Mucosa of rectum (tissue), 2 donors: ENCODE measurements at regions not wholly inside any gene's neighbourhood (a gene's known extent, or its start where the extent isn't known, plus 50 kb on each side); places are given as distances from the start of the nearest gene placed in this dataset.

Source experiments
- H3K27ac ChIP-seq, 2 donors: one replicate each; pipeline ENCODE4 v1.7.0; 2013; ENCODE audit warnings: inconsistent platforms in 2 of 2, low read depth in 2 of 2, low read length in 2 of 2
- H3K27me3 ChIP-seq, 2 donors: one replicate each; pipeline ENCODE4 v1.7.0; 2013; ENCODE audit warnings: low read length in 2 of 2; ENCODE audit not compliant: control insufficient read depth in 2 of 2, insufficient read depth in 2 of 2
- H3K36me3 ChIP-seq, 2 donors: one replicate each; pipeline ENCODE4 v1.7.0; 2013; ENCODE audit warnings: low read length in 2 of 2; ENCODE audit not compliant: control insufficient read depth in 2 of 2, insufficient read depth in 2 of 2
- H3K4me1 ChIP-seq, 2 donors: one replicate each; pipeline ENCODE4 v1.7.0; 2013; ENCODE audit warnings: low read length in 2 of 2, mild to moderate bottlenecking in 1 of 2; ENCODE audit not compliant: control insufficient read depth in 2 of 2, insufficient read depth in 2 of 2
- H3K4me3 ChIP-seq, 2 donors: one replicate each; pipeline ENCODE4 v1.7.0; 2013; ENCODE audit warnings: low read length in 2 of 2
- H3K9ac ChIP-seq, 2 donors: one replicate each; pipeline ENCODE4 v1.7.0; 2013; ENCODE audit warnings: low read length in 2 of 2, low read depth in 1 of 2, mild to moderate bottlenecking in 1 of 2
- H3K9me3 ChIP-seq, 2 donors: one replicate each; pipeline ENCODE4 v1.7.0; 2013; ENCODE audit warnings: low read length in 2 of 2; ENCODE audit not compliant: control insufficient read depth in 2 of 2
- donor health status: healthy.
- donor health status: Normal muscosa, but diverticular disease.

- Histone ChIP-seq H3K27ac (no peak overlapping the region), H3K4me3 (no peak overlapping the region), H3K27me3 (peaks cover 0 to 1% of the 10 kb centered on the region in 2 donors), H3K36me3 (no peaks in the 10 kb centered on the region), H3K9me3 (no peaks in the 10 kb centered on the region), H3K9ac (no peak overlapping the region), H3K4me1 (no peaks in the 10 kb centered on the region)
Observed at GRCh38 chr1:88454781-88455180, 229.3 kb upstream of the PKN2 start.

DNA sequence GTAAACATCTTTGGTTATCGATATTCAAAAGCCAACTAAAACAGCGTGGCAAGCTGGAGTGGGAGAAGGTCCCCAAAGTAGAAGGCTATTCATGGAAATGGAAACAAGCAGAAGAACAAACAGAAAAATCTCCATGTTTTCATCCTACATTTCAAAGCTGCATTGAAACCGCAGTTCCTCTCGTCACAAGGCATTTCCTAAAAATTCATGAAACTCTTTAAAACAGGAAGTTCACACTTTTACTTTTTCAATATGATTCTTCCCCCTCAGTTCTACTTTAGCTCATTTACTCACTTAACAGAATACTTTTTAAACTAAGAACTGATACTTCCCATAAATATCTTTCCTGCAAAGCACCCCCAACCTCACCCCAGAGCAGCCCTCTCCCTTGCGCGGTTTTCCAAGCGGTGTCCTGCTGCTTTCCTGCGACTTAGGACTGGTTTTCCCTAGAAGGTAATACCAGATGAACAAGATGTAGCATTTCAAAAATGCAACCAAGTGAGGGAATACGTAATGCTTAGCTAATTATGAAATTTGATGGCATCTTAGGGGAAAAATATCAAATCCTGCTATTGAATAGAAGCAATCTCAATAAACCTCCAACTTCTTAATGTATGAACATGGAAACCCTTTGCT is 228.3 kb upstream of the PKN2 start:
- Histone ChIP-seq H3K9ac (no peak overlapping the region), H3K27ac (no peak overlapping the region), H3K27me3 (peaks cover 0 to 2% of the 10 kb centered on the region in 2 donors), H3K9me3 (no peaks in the 10 kb centered on the region), H3K4me3 (no peak overlapping the region), H3K36me3 (no peaks in the 10 kb centered on the region), H3K4me1 (no peaks in the 10 kb centered on the region)

- H3K9ac ChIP-seq, result no peak overlapping the region
- no peaks in the 10 kb centered on the region for H3K9me3 ChIP-seq
- H3K27me3 ChIP-seq, result peaks cover 0 to 5% of the 10 kb centered on the region in 2 donors
- no peak overlapping the region for H3K27ac ChIP-seq
- H3K4me1 ChIP-seq, result peaks cover 0 to 2% of the 10 kb centered on the region in 2 donors
- no peak overlapping the region for H3K4me3 ChIP-seq
- H3K36me3 ChIP-seq, result no peaks in the 10 kb centered on the region
Observed at GRCh38 chr1:88457197-88457596, 226.9 kb upstream of the PKN2 start.

GRCh38 chr1:88461007-88461406 is 223.1 kb upstream of the PKN2 start:
- no peak overlapping the region for H3K9ac ChIP-seq
- peaks cover 0 to 6% of the 10 kb centered on the region in 2 donors for H3K4me1 ChIP-seq
- H3K27me3 ChIP-seq, result peaks cover 2 to 5% of the 10 kb centered on the region in 2 donors
- no peak overlapping the region for H3K4me3 ChIP-seq
- no peaks in the 10 kb centered on the region for H3K36me3 ChIP-seq
- no peak overlapping the region for H3K27ac ChIP-seq
- H3K9me3 ChIP-seq, result no peaks in the 10 kb centered on the region

DNA sequence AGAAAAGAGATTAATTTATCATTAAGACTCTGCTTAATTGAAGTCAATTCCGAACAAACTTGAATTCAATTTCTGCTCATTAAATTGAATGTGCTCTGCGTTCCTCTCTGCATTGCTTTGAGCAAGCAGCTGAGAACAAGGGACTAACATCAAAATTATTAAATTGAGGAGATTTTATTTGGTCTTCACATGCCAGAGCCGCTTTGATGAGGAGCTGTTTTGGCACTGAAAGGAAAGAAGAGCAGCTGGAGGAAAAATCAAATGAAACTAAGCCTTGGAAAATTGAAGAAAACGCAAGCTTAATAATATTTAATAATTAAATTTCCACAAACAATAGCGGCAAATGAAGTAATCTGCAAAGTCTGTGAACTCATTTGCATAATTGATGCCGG is 222.0 kb upstream of the PKN2 start:
- Histone ChIP-seq H3K4me1 (peaks cover 0 to 6% of the 10 kb centered on the region in 2 donors), H3K36me3 (no peaks in the 10 kb centered on the region), H3K9me3 (no peaks in the 10 kb centered on the region), H3K27ac (no peak overlapping the region), H3K27me3 (peaks cover 2 to 5% of the 10 kb centered on the region in 2 donors), H3K4me3 (peak overlapping the region in 1 of 2 donors; percentile 45), H3K9ac (no peak overlapping the region)

DNA sequence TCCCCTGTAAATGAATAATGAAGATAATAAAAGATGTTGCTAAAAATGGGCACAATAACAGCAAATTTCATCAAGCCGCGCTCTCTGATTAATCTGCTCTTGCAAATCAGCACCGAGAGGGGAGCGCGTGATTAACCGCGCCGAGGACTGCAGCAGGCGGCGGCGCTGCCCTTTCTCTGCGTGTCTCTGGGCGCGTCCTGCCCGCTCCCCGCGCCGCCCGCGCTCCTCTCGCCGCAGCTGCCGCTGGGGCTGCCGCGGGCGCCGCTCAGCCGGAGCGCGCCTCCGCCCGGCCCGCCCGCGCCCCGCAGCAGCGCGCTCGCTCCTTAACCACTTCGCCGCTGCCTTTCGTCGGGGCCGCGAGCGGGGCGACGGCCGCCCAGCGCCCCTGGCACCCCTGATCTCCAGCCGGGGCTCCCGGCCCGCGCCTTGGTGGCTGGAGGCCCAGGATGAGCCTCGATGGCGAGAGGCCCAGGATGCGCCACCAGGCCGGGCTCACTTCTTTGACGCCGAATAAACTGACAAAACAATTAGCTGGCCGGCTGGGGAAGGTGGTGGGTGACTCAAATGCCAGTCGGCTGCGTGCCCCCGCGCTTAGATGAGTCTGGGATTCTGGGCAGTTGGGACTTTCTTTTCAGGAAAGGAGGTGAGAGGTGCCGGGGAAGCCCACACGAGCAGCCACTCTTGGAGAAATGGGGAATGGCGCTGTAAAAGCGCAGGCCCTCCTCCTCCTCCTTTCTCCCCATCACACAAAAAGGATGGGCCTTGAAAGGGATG is 221.4 kb upstream of the PKN2 start:
- Histone ChIP-seq H3K9ac (peak overlapping the region in 1 of 2 donors; percentile 43), H3K36me3 (no peaks in the 10 kb centered on the region), H3K4me1 (peaks cover 0 to 6% of the 10 kb centered on the region in 2 donors), H3K27me3 (peaks cover 2 to 5% of the 10 kb centered on the region in 2 donors), H3K9me3 (no peaks in the 10 kb centered on the region), H3K4me3 (peak overlapping the region; percentile 39 to 45), H3K27ac (peak overlapping the region; percentile 51 to 59)

DNA sequence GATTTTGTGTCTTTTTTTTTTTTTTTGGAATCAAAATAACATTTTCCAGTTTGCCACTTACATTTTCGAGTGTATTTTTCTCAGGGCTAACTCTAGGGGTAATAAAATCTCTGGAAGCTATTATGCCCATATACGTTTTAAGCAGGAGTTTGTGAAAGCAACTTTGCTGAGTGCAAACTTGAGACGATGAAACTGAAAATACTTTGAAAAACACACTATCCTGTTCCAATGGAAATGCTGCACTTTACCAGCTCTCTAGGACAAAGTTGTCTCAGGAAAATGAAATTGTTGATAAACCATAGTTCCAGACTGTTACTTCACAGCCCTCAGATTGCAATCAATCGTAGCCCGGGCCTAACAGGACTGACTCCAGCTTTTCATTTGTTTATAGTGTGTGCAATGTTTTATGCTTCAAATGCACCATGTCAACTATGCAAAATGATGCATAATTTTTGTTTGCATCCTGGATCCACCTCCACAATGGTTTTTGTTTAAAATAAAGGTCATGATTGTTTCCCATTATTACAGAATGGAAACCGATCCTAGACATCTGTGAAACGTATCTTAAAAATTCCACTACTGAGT is 220.6 kb upstream of the PKN2 start:
- H3K27me3 ChIP-seq, result peaks cover 2 to 5% of the 10 kb centered on the region in 2 donors
- H3K4me3 ChIP-seq, result no peak overlapping the region
- H3K9ac ChIP-seq, result no peak overlapping the region
- no peaks in the 10 kb centered on the region for H3K9me3 ChIP-seq
- peaks cover 0 to 6% of the 10 kb centered on the region in 2 donors for H3K4me1 ChIP-seq
- H3K36me3 ChIP-seq, result no peaks in the 10 kb centered on the region
- peak overlapping the region in 1 of 2 donors; percentile 51 for H3K27ac ChIP-seq

GRCh38 chr1:88466011-88466410 is 218.1 kb upstream of the PKN2 start:
- no peak overlapping the region for H3K4me3 ChIP-seq
- H3K4me1 ChIP-seq, result peaks cover 0 to 6% of the 10 kb centered on the region in 2 donors
- no peaks in the 10 kb centered on the region for H3K36me3 ChIP-seq
- no peak overlapping the region for H3K27ac ChIP-seq
- no peak overlapping the region for H3K9ac ChIP-seq
- H3K9me3 ChIP-seq, result no peaks in the 10 kb centered on the region
- H3K27me3 ChIP-seq, result peaks cover 2% of the 10 kb centered on the region in 2 donors

GRCh38 chr1:88466899-88467580 is 217.0 kb upstream of the PKN2 start:
- Histone ChIP-seq H3K36me3 (no peaks in the 10 kb centered on the region), H3K4me3 (no peak overlapping the region), H3K9me3 (no peaks in the 10 kb centered on the region), H3K27ac (no peak overlapping the region), H3K9ac (no peak overlapping the region), H3K4me1 (peaks cover 0 to 5% of the 10 kb centered on the region in 2 donors), H3K27me3 (peaks cover under 1 to 2% of the 10 kb centered on the region in 2 donors)

DNA sequence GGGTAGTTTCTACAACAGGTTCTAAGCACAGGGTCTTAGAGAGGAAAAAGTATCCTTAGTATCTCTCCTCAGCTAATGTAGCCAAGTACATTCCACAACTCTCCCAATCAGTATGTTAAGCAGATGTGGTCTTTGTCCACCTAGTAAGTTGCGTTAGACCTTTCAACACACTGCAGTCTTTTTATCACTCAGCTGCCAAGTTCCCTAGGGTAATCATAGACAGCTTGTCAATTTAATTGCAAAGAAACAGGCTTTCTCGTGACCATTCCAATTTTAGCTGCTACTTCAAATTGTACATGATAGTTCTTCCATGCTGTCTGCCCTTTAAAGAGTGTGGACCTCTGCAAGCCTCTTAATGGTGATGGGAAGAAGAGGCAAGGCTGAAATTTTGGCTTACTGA is 211.8 kb upstream of the PKN2 start:
- Histone ChIP-seq H3K27me3 (no peaks in the 10 kb centered on the region), H3K4me3 (no peak overlapping the region), H3K9ac (no peak overlapping the region), H3K36me3 (no peaks in the 10 kb centered on the region), H3K9me3 (no peaks in the 10 kb centered on the region), H3K4me1 (no peaks in the 10 kb centered on the region), H3K27ac (no peak overlapping the region)
